Fibroblast of skin of abdomen (primary cell): ENCODE measurements at regions not wholly inside any gene's neighbourhood (a gene's known extent, or its start where the extent isn't known, plus 50 kb on each side); places are given as distances from the start of the nearest gene placed in this dataset.

Experiments
- DNase-seq: peaks from one replicate; pipeline ENCODE4 v3.0.0-alpha.2; 2013

GRCh38 chr2:136448986-136449780, 316.2 kb upstream of the THSD7B start:
- no peak for DNase-seq

DNA sequence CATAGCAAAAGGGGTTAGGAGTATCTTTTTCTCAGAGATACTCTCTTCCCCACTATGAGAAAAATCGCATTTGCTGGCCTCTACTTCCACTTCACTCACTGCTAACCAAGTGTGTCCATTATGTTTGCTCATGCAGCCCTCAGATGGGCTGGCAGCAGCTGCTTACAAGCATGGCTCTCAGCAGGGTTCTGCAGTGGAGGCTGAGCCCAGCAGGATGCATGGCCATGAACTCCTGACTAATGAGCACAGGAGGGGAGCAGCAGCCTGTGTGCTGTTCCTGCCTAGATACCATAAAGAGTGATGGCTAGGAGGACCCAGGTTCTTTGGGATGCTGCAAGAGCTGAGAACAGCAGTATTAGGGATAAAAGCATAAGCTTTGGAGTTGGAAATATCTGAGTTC, 316.9 kb upstream of the THSD7B start:
- DNase-seq, result no peak

- DNase-seq, result no peak
Measured at GRCh38 chr2:136444323-136444722, 321.0 kb upstream of the THSD7B start.

GRCh38 chr2:136443661-136444060, 321.7 kb upstream of the THSD7B start:
- DNase-seq, result no peak

DNA sequence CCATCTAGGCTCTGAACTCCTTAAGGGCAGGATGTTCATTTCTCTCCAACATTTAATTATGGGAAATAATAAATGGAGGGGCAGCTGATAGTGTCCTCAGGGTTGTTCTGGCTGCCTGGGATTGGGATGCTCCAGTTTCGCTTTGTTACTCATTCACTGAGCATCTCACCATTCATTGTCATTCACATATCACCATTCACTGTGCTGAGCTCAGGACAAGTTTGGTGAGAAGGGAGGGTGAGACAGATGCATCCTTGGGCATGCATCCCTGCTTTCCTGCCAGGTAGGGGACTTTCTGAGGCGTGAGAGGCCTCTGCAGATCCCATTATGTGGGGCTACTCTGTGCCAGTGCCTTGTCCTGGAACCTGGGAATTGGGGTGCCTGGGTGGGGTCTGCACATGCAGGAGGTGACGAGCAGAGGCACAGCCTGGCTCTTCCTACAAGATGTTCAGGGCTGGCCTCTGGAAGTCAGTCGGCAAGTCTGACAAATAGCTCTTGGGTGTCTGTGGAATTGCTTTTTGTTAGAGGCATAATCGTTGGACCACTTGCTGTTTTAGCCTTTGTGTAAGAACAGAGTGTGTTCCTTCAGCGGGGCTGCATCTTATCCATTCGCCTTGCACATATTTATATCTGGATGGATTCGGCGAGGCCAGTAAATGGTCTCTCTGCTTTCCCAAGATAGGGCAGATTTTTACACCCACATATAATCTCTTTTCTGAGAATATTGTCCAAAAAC, 323.2 kb upstream of the THSD7B start:
- no peak for DNase-seq

- no peak for DNase-seq
Measured at GRCh38 chr2:136439064-136439676, 321.2 kb upstream of the CXCR4 start.

DNA sequence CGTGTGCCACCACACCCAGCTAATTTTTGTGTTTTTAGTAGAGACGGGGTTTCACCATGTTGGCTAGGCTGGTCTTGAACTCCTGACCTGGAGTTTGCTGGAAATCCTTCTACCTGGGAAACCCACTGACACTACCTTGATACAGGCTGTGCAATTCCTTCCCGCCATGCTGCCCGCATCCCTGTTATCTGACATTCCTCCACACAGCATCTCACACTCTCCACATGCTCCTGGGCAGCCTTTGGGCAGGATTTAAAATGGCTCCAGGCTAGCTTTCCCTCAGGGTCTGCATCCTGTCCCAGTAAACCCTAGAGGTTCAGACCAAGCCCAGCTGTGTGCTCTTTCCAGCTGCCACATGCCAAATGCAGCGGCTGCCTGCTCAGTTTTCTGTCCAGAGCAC, 319.5 kb upstream of the CXCR4 start:
- DNase-seq, result no peak

- no peak for DNase-seq
Measured at GRCh38 chr2:136436936-136437335, 319.0 kb upstream of the CXCR4 start.

- DNase-seq, result no peak
Measured at GRCh38 chr2:136434251-136434715, 316.3 kb upstream of the CXCR4 start.

GRCh38 chr2:136433261-136433660, 315.3 kb upstream of the CXCR4 start:
- no peak for DNase-seq

DNA sequence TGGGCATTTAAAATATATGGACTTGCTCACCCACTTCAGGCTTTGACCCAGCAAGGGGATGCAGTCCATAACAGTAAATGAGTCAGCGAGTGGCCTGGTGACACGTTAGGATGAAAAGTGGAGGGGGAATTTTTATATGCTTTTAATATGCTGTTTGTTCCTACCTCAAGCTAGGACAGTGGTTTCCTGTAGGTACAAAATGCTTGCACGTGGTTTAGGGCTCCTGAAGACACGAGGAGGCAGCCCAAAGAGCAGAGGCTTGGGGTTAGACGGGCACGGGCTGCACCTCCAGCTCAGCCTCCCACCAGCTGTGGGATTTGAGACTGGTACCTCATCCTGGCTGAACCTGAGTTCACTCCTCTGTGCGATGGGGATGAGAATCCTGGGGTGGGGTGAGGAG, 306.2 kb upstream of the CXCR4 start:
- DNase-seq, result no peak

- DNase-seq, result peak; percentile 54
Measured at GRCh38 chr2:136423516-136423996, 305.6 kb upstream of the CXCR4 start.

- DNase-seq, result no peak
Measured at GRCh38 chr2:136422512-136422911, 304.6 kb upstream of the CXCR4 start.

- no peak for DNase-seq
Measured at GRCh38 chr2:136420346-136420745, 302.4 kb upstream of the CXCR4 start.

- no peak for DNase-seq
Measured at GRCh38 chr2:136411946-136412345, 294.0 kb upstream of the CXCR4 start.

DNA sequence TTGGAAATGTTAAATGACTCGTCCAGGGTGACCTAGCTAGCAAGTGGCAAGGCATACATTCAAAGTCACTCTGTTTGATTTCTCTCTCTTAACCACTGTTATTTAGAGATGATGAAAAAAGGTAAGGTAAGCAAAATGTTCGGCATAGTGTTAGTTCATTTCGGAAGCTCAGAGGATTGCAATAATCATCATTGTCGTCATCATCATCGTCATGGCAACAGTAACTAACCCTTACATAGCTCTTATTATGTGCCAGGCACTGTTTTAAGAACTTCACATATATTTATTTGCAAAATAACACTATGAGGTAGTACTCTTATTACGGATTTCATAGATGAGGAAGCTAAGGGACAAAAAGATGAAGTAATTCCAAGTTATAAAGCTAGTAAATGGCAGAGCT, 292.7 kb upstream of the CXCR4 start:
- no peak for DNase-seq

- DNase-seq, result no peak
Measured at GRCh38 chr2:136408795-136409194, 290.8 kb upstream of the CXCR4 start.

DNA sequence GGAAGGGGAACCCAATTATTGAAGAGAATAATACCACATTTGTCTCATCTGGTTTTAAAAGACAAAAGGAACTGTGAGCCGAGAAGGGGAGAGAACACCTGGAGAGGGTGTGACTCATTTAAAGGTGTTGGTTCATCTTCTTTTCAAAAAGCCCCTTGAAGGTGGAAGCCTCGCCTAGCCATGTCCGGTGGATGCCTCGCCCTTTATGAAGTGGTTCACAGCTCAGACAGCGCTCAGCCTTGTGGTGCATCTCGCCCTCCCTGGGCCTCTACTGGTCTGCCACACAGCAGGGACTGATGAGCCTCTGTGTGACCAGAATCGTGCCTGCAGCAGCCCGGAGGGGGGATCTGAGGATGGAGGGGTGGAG, 290.0 kb upstream of the CXCR4 start:
- no peak for DNase-seq

- DNase-seq, result no peak
Measured at GRCh38 chr2:136407117-136407951, 289.4 kb upstream of the CXCR4 start.

DNA sequence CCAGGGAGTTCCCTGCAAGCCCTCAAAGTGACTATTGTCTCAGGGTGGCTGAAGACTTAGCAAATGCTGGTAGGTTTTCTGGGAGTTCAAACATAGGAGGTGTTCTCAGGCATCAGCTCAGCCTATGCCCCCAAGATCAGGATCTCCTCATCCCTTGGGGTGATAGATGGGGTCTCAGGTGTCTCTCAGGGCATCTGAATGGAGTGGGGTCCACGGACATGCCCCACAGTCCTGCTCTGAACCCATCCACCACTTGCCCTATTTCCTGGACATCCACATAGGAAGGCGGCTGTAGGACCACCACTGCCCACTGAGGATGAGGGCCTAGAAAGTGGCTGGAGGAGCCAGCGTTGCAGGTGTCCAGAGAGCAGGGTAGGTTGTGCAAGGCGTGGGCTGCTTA, 287.0 kb upstream of the CXCR4 start:
- DNase-seq, result no peak

DNA sequence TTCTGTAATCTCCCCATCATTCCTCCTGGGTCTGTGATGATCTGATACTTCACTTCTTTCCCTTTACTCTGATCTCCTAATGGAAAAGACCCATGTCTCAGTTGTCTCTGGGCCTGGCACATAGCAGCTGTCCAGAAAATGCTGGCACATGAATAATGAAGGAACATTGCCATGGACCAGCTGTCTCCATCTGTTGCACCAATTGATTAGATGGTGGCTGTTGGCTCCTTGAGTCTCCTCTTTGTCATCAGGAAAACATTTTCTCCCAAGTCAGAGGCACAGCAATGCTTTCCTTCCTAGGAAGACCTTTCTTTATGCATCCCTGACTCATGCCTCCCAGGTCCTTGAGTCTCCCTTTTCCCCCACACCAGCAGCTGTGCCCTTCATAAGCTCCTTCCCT, 286.2 kb upstream of the CXCR4 start:
- DNase-seq, result no peak

GRCh38 chr2:136402281-136402680, 284.3 kb upstream of the CXCR4 start:
- DNase-seq, result no peak
